ENCODE measurements at regions not wholly inside any gene's neighbourhood (a gene's known extent, or its start where the extent isn't known, plus 50 kb on each side); places are given as distances from the start of the nearest gene placed in this dataset.

- TF ChIP-seq, protein P1, sequence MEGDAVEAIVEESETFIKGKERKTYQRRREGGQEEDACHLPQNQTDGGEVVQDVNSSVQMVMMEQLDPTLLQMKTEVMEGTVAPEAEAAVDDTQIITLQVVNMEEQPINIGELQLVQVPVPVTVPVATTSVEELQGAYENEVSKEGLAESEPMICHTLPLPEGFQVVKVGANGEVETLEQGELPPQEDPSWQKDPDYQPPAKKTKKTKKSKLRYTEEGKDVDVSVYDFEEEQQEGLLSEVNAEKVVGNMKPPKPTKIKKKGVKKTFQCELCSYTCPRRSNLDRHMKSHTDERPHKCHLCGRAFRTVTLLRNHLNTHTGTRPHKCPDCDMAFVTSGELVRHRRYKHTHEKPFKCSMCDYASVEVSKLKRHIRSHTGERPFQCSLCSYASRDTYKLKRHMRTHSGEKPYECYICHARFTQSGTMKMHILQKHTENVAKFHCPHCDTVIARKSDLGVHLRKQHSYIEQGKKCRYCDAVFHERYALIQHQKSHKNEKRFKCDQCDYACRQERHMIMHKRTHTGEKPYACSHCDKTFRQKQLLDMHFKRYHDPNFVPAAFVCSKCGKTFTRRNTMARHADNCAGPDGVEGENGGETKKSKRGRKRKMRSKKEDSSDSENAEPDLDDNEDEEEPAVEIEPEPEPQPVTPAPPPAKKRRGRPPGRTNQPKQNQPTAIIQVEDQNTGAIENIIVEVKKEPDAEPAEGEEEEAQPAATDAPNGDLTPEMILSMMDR (IDR thresholded peaks at IDR 0.05; ENCODE audit: poor library complexity), result no peak
- TF ChIP-seq EZH2 (IDR thresholded peaks at IDR 0.05; ENCODE audit: borderline replicate concordance) (no peak), EZH2phosphoT487 (IDR thresholded peaks at IDR 0.05; ENCODE audit: low read depth, severe bottlenecking, unreplicated experiment) (no peak)
- H3K4me1 ChIP-seq (ENCODE audit: insufficient read depth), result no peaks in the 10 kb centered on the region
- no peak overlapping the region for H3K27ac ChIP-seq
- 86% methylated on average over 3 of the region's 3 CpGs for WGBS (ENCODE audit: low lambda C conversion rate, missing lambda C conversion rate)
- H3K27me3 ChIP-seq, result no peaks in the 10 kb centered on the region
- H3K4me2 ChIP-seq, result no peak overlapping the region
- no peaks in the 10 kb centered on the region for H4K20me1 ChIP-seq (ENCODE audit: insufficient read depth, poor library complexity, severe bottlenecking)
- no peaks in the 10 kb centered on the region for H3K9me2 ChIP-seq (replicated peaks; ENCODE audit: insufficient read depth)
- H3K36me3 ChIP-seq (replicated peaks; ENCODE audit: insufficient read depth, low read depth), result no peaks in the 10 kb centered on the region
- no peaks in the 10 kb centered on the region for H3K79me2 ChIP-seq
- DNase-seq (ENCODE audit: low spot score), result no peak
- no peak overlapping the region for H3K4me3 ChIP-seq
- no peak overlapping the region for H2AFZ ChIP-seq
- no peaks in the 10 kb centered on the region for H3K9me3 ChIP-seq (ENCODE audit: low read depth)
These were observed 162.7 kb downstream of the PTPN20 start for GRCh38 chr10:47073967-47074366.

DNA sequence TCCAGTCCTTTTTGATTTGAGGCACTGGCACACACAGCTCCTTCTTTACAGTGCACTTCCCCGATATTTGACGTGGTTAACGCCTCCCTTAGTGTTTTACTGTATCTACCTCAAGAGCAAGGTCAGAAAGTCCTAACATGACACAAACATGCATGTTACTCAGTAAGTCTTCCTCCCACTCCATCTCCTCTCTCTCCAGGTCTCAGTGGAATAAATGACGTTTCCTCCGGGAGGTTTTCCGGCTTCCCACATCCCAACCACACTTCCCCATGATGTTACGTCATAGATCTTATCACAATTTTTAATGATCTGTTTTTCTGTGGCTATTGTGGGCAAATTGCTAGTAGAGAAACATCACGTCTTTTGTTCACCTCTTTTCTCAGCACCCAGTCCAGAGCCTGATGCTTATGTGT is 165.7 kb downstream of the PTPN20 start:
- no peak overlapping the region for H3K4me3 ChIP-seq
- DNase-seq (ENCODE audit: low spot score), result no peak
- no peaks in the 10 kb centered on the region for H3K9me2 ChIP-seq (replicated peaks; ENCODE audit: insufficient read depth)
- H3K27me3 ChIP-seq, result no peaks in the 10 kb centered on the region
- no peaks in the 10 kb centered on the region for H4K20me1 ChIP-seq (ENCODE audit: insufficient read depth, poor library complexity, severe bottlenecking)
- H3K27ac ChIP-seq, result no peak overlapping the region
- TF ChIP-seq EZH2 (IDR thresholded peaks at IDR 0.05; ENCODE audit: borderline replicate concordance) (no peak), EZH2phosphoT487 (IDR thresholded peaks at IDR 0.05; ENCODE audit: low read depth, severe bottlenecking, unreplicated experiment) (no peak)
- TF ChIP-seq, protein P1 (IDR thresholded peaks at IDR 0.05; ENCODE audit: poor library complexity), result no peak
- no peak overlapping the region for H3K4me2 ChIP-seq
- no peaks in the 10 kb centered on the region for H3K79me2 ChIP-seq
- no peaks in the 10 kb centered on the region for H3K36me3 ChIP-seq (replicated peaks; ENCODE audit: insufficient read depth, low read depth)
- 77% methylated on average over 8 of the region's 8 CpGs for WGBS (ENCODE audit: low lambda C conversion rate, missing lambda C conversion rate)
- no peak overlapping the region for H2AFZ ChIP-seq
- H3K9me3 ChIP-seq (ENCODE audit: low read depth), result no peaks in the 10 kb centered on the region
- H3K4me1 ChIP-seq (ENCODE audit: insufficient read depth), result peaks cover 3% of the 10 kb centered on the region

- no peak overlapping the region for H2AFZ ChIP-seq
- peaks cover 3% of the 10 kb centered on the region for H3K4me1 ChIP-seq (ENCODE audit: insufficient read depth)
- no peak overlapping the region for H3K4me2 ChIP-seq
- H3K27me3 ChIP-seq, result no peaks in the 10 kb centered on the region
- no peaks in the 10 kb centered on the region for H3K9me3 ChIP-seq (ENCODE audit: low read depth)
- no peaks in the 10 kb centered on the region for H3K79me2 ChIP-seq
- no peak for TF ChIP-seq EZH2phosphoT487 (IDR thresholded peaks at IDR 0.05; ENCODE audit: low read depth, severe bottlenecking, unreplicated experiment)
- TF ChIP-seq, protein P1 (IDR thresholded peaks at IDR 0.05; ENCODE audit: poor library complexity), result no peak
- TF ChIP-seq EZH2 (IDR thresholded peaks at IDR 0.05; ENCODE audit: borderline replicate concordance), result no peak
- no peak overlapping the region for H3K27ac ChIP-seq
- no peaks in the 10 kb centered on the region for H4K20me1 ChIP-seq (ENCODE audit: insufficient read depth, poor library complexity, severe bottlenecking)
- H3K36me3 ChIP-seq (replicated peaks; ENCODE audit: insufficient read depth, low read depth), result no peaks in the 10 kb centered on the region
- H3K4me3 ChIP-seq, result no peak overlapping the region
- no peak for DNase-seq (ENCODE audit: low spot score)
- WGBS (ENCODE audit: low lambda C conversion rate, missing lambda C conversion rate), result 83% methylated on average over 9 of the region's 9 CpGs
- H3K9me2 ChIP-seq (replicated peaks; ENCODE audit: insufficient read depth), result no peaks in the 10 kb centered on the region
These were observed 166.2 kb downstream of the PTPN20 start for GRCh38 chr10:47077386-47077785.

DNA sequence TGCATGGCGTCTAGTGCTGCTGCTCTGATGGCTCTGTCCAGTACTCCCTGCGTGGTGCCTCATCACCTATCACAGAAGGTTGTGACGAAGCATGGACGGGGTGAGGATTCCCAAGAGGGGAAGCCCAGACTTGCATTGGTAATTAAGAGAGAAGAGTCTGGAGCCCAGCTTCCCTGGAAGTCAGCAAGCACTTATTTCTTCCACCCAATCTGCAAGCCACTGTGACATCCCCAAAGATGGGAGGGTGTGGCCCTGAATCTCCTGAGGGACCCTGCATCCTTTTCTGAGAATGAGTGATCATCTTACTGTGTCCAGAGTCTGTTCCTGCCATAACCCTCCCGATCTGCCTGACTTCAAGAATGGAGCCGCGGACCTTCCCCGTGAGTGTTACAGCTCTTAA is 166.7 kb downstream of the PTPN20 start:
- H3K9me2 ChIP-seq (replicated peaks; ENCODE audit: insufficient read depth), result no peaks in the 10 kb centered on the region
- no peaks in the 10 kb centered on the region for H3K79me2 ChIP-seq
- no peaks in the 10 kb centered on the region for H4K20me1 ChIP-seq (ENCODE audit: insufficient read depth, poor library complexity, severe bottlenecking)
- 97% methylated on average over 5 of the region's 8 CpGs for WGBS (ENCODE audit: low lambda C conversion rate, missing lambda C conversion rate)
- no peak overlapping the region for H2AFZ ChIP-seq
- H3K4me1 ChIP-seq (ENCODE audit: insufficient read depth), result peaks cover 3% of the 10 kb centered on the region
- H3K36me3 ChIP-seq (replicated peaks; ENCODE audit: insufficient read depth, low read depth), result no peaks in the 10 kb centered on the region
- no peak for TF ChIP-seq EZH2 (IDR thresholded peaks at IDR 0.05; ENCODE audit: borderline replicate concordance)
- no peak for TF ChIP-seq EZH2phosphoT487 (IDR thresholded peaks at IDR 0.05; ENCODE audit: low read depth, severe bottlenecking, unreplicated experiment)
- TF ChIP-seq, protein P1 (IDR thresholded peaks at IDR 0.05; ENCODE audit: poor library complexity), result no peak
- no peaks in the 10 kb centered on the region for H3K27me3 ChIP-seq
- no peak overlapping the region for H3K27ac ChIP-seq
- DNase-seq (ENCODE audit: low spot score), result no peak
- H3K4me2 ChIP-seq, result no peak overlapping the region
- H3K9me3 ChIP-seq (ENCODE audit: low read depth), result no peaks in the 10 kb centered on the region
- H3K4me3 ChIP-seq, result no peak overlapping the region

Data from hepatocyte (in vitro differentiated cells).